Fibroblast of peridontal ligament (primary cell): ENCODE measurements at regions not wholly inside any gene's neighbourhood (a gene's known extent, or its start where the extent isn't known, plus 50 kb on each side); places are given as distances from the start of the nearest gene placed in this dataset.
A peak's percentile ranks its signal among the peaks of the same experiment; 100 is the strongest.
"Not testable (repeated sequence)": the region's sequence is repeated elsewhere in the genome, so short reads cannot be mapped to it uniquely, and the experiment has no call there.

Experiments
- DNase-seq: peaks from one replicate; pipeline ENCODE4 v3.0.0-alpha.2; 2010; ENCODE audit errors: extremely low read depth

- peak; percentile 99 for DNase-seq
Measured at GRCh38 chr20:17873410-17874270, 95.0 kb downstream of the SNX5 start.

DNA sequence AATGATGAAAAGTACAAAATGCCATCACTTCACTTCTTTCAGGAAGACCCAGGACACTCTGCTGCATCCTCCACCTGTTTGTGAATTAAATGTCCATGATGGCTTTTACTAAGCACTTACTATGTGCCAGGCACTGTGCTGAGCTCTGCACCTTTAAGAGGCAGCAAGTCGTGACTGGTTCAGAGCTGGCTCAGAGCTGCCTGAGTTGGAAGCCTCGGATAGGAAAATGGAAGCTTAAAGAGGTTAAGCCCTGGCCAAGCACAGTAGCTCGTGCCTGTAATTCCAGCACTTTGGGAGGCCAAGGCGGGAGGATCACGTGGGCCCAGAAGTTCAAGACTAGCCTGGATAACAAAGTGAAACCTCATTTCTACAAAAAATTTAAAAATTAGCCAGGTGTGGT is 95.6 kb downstream of the SNX5 start:
- no peak for DNase-seq

GRCh38 chr20:17872434-17872833 is 96.2 kb downstream of the SNX5 start:
- no peak for DNase-seq

DNA sequence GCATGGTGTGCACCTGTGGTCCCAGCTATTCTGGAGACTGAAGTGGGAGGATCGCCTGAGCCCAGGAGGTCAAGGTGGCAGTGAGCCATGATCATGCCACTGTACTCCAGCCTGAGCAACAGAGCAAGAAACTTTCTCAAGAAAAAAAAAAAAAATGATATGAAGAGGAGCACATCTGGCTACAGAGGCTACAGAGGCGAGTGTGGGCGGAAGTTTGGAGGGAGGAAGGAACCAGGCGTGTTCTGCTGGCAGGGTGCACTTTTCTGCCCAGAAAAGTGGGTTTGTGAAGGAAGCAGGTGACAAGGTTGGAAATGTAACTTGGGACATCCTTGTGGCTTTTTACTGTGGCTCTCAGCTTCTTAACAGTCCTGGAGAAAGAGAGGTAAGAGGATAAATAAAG is 96.7 kb downstream of the SNX5 start:
- no peak for DNase-seq

DNA sequence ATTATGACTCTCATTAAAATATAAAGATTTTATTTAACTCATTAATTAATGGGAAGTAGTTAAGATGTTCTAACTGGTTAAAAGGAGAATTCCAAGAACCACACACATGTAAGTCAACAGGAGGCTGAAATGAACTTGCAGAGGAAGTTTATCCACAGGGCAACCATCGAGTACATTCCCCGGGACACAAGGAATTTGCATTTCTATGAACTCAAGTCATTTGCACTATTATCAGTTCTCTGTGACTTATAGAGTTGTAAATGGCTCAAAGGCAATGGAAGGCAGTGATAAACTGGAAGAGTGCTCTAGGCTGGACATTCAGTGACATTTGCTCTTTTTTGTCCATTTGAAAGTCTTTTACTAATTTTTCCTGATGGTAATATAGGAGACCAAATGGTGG is 97.4 kb downstream of the SNX5 start:
- DNase-seq = no peak

DNA sequence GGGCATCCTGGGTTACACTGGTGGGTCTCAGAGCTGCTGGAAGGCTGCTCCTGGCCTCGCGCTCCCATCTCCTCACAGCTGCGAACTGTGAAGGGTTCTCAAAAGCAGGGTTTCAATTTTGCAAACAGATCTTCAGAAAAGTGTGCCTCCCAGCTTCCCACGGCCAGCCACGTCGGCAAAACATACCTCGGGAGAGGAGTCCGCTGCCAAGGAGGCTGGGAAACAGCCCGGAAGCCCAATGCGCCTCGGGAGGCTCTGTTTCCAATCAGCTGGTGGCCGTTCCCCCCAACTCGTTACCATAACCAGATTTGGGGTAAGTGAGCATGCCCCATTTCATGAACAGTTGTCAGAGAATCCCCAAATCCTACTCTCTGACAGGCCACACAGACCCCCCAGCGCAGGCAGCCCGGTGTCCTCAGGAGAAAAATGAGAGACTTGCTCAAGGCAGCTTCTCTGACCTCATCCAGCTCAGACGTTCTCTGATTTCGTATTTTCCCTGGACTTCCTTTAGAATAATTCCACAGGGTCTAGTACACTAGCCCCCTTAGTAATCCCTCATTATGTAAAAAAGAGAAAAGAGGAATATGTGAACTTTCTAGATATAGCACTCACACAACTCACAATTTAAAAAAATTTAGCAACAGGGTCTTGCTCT is 98.4 kb downstream of the SNX5 start:
- DNase-seq = peak; percentile 64

GRCh38 chr20:17869295-17869994 is 99.1 kb downstream of the SNX5 start:
- DNase-seq = no peak

DNA sequence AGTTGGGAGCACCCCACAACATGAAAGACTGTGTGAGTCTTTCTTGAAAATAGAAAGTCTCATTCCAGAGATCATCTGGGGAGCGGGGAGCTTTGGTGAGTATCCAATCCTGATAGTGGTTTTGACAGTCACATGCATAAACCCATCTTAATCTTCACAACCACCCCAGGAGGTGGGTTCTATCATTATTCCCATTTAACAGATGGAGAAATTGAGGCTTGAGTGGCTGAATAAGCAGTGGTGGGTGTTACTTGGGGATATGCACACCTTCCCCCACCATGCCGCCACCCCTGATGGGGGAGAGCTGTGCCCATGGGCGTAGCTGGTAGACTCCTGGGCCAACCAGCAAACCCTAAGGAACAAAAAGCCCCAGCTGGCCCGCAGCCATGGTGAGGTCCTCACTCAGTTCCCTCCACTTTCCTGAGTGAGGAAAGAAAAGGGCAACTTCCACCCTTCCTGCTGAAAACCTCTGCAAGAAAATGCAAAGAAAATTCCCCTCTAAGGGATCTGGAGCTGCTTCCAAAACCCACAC is 99.8 kb downstream of the SNX5 start:
- no peak for DNase-seq

DNA sequence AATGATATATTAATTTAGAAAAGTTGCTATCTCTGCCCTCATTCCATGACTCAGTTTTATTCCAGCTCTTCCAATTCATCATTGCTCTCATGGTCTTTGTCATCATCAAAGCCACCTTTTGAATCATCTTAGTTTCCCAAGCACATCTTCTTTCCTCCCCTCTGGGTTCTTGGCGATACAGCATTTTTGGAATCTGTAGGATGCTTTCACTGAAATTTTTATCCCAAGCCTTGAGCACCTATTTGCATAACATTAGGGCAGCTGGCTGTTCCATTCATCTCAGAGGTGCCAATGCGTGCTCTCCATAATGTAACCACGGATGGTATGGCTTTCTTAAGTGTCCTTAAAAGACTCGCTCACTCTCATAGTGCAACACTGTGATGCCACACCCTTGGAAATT is 100.4 kb downstream of the SNX5 start:
- DNase-seq = no peak

GRCh38 chr20:17867131-17867925 is 101.3 kb downstream of the SNX5 start:
- peak; percentile 61 for DNase-seq

DNA sequence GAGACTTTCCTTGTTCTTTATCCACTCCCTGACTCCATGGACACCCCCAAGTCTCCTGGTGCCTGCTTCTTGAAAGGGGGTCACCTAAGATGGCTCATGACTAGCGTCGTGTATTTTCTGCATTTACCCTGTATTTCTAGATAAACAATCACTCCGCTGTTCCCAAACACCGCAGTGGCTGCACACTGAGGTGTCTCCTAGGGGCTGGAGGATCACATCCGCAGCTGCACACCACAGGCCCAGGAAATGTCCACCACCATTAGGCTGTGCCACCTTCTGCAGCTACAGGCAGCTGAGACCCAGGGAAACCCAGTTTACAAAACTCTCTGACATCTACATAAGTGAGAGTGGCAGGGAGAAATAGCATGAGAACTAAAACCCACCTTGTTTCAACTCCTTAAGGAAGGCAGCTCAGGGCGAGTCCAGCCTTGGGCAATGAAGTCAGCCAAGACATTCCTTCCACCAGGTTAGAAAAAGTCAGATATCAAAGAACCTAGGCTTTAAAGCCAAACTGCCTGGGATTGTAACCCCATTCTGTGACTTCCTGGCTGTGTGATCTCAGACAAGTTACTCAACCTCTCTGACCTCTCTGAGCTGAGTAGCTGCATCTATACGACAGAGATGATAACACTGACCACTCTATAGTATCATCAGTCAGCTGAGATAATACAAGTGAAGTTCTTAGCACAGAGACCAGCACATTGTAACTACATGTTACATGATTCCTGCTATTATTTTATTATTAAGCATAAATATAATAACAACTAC is 102.2 kb downstream of the SNX5 start:
- no peak for DNase-seq

DNA sequence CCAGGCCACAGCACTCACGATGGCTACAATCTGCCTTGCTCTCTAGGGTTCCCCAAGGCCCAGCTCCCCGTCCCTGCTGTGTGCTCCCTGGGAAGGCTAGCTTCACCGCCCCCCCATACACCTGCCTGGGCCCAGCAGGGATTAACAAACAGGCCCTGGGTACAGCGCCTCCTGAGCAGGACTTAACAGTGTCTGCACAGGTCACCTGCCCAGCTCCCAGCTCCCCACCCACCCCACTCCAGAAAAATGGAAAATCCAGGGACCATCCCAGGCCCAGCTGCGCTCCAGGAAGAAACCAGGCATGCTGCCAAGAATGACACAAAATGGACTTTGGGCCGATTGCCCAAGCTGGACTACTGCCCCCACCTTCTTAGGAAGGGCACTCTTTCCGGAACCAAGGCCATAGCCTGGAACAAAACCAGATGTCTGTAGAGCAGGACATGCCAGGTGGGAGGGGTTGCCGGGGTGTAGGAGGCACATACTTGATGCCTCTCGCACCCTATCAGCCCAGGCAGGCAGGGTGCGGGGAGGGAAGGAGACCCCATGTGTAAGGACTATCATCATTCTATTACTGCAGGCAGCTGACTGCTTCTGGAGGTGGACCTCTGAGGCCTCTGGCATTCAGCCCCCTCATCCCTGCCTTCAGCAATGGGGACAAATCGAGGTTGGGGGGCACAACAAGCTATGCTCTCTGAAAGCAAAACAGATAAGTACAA is 104.9 kb downstream of the SNX5 start:
- peak; percentile 61 for DNase-seq

- no peak for DNase-seq
Measured at GRCh38 chr20:17863209-17863576, 105.4 kb downstream of the SNX5 start.

- DNase-seq = no peak
Measured at GRCh38 chr20:17862171-17862570, 106.4 kb downstream of the SNX5 start.

GRCh38 chr20:17861620-17862019 is 107.0 kb downstream of the SNX5 start:
- DNase-seq = not testable (repeated sequence)

- no peak for DNase-seq
Measured at GRCh38 chr20:17860301-17861197, 108.0 kb downstream of the SNX5 start.

DNA sequence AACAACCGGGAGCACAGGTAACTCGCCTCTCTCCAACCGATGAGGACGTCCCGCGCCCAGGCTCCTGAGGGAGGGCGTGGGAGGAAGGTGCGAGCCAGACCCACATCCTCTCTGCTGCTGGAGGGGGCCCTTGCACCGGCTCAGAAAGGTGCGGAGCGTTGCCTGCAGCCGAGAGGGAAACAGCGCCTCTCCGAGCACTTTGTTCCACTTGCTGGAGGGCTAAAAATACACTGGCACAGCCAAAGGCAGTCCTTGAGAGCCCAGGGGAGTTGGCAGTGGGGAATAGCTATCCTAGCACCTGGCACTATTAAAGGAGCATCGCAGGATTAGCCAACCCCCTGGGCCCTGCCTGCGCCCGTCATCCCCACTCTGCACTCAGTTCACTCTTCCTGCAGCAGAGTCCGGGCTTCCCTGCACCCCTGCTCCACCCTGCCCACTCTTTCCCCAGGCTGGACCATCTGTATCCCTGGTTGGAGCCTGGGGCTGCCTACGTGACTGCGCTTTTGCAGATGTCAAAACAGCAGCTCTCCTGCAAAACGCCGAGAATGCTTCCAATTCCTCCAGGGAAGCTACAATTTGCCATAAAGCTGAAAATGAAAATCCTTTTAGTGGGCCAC is 108.9 kb downstream of the SNX5 start:
- DNase-seq = no peak

DNA sequence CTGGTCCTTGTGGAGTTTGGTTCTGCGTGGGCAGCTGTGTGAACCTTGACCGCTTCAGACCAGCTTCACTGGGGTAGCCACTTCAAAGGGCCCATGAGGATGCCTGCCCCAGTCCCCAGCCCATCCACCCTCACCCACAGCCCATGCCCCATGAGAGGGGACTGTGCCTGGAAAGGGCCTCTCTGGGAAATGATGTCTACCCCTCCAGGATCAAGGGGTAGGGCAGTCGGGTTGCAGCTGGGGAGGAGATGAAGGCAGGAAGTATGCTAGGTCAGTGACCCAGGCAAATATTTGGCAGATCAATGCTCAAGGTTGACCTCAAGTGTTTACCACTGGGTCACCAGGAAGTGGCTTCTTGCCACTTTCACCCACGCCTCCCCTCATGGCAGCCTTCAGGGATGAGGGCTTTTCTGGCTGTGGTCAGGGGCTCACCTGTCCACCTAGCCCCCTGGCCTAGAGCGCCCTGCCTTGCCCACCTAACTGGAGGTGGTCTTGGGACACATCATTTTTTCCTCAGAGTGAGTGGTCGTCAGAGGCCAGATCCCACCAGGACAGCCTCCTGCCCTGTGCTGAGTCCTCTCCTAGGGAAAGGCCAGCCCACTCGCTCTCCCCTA is 109.5 kb downstream of the SNX5 start:
- no peak for DNase-seq
